Lung (tissue), 11 donors: ENCODE measurements at regions not wholly inside any gene's neighbourhood (a gene's known extent, or its start where the extent isn't known, plus 50 kb on each side); places are given as distances from the start of the nearest gene placed in this dataset.

Source experiments
- ATAC-seq: fragments of 200-7000 bp; cut with Tn5 transposase; one replicate; pipeline ENCODE4 v1.9.1; 2020; ENCODE audit warnings: moderate number of reproducible peaks; ENCODE audit not compliant: insufficient read depth, low FRiP score
- DNase-seq, 3 donors: peaks; one replicate each; pipeline ENCODE4 v3.0.0-alpha.2; 2013 to 2017
- H3K27ac ChIP-seq, 2 donors: one replicate each; pipeline ENCODE4 v1.5.1; 2013; ENCODE audit warnings: mild to moderate bottlenecking in 2 of 2, moderate library complexity in 2 of 2, control low read depth in 1 of 2, inconsistent platforms in 1 of 2, low read depth in 1 of 2, low read length in 1 of 2
- H3K27me3 ChIP-seq, 3 donors: one replicate each; pipeline ENCODE4 v1.5.1; 2013; ENCODE audit warnings: low read length in 2 of 3; ENCODE audit not compliant: control insufficient read depth in 3 of 3, insufficient read depth in 3 of 3
- H3K36me3 ChIP-seq, 4 donors: one replicate each; pipeline ENCODE4 v1.5.1; 2013; ENCODE audit warnings: low read length in 4 of 4, mild to moderate bottlenecking in 1 of 4, moderate library complexity in 1 of 4; ENCODE audit not compliant: control insufficient read depth in 4 of 4, insufficient read depth in 4 of 4
- H3K4me1 ChIP-seq, 5 donors: one replicate each; pipeline ENCODE4 v1.5.1; 2013; ENCODE audit warnings: low read length in 5 of 5, mild to moderate bottlenecking in 2 of 5, moderate library complexity in 1 of 5; ENCODE audit not compliant: control insufficient read depth in 5 of 5, insufficient read depth in 5 of 5
- H3K4me3 ChIP-seq: one replicate; pipeline ENCODE4 v1.5.1; 2013; ENCODE audit warnings: mild to moderate bottlenecking, control low read depth, moderate library complexity
- H3K9ac ChIP-seq, 2 donors: one replicate each; pipeline ENCODE4 v1.5.1; 2013; ENCODE audit warnings: low read length in 2 of 2, control low read depth in 1 of 2; ENCODE audit not compliant: insufficient read depth in 1 of 2
- H3K9me3 ChIP-seq, 4 donors: one replicate each; pipeline ENCODE4 v1.5.1; 2013; ENCODE audit warnings: low read length in 3 of 4, mild to moderate bottlenecking in 1 of 4, moderate library complexity in 1 of 4; ENCODE audit not compliant: control insufficient read depth in 4 of 4, insufficient read depth in 3 of 4
- WGBS, 2 donors: extraction: QIAGEN DNeasy Blood & Tissue Kit; methylation state at CpG; one replicate each; pipeline ENCODE4 v1.1.7; 2013; 5-methylcytosine and 5-hydroxymethylcytosine counted together
- TF ChIP-seq, protein P1 (sequence below): IDR thresholded peaks from 2 replicates; pipeline ENCODE4 v1.5.1; 2012; ENCODE audit warnings: mild to moderate bottlenecking; ENCODE audit errors: control extremely low read depth, extremely low read depth
- donor health status: control.
- donor health status: control.
- donor health status: Bipolar disorder and iron deficiency.
- donor health status: healthy.
- donor health status: DM: yes; HTN: yes; CAD: no.

DNA sequence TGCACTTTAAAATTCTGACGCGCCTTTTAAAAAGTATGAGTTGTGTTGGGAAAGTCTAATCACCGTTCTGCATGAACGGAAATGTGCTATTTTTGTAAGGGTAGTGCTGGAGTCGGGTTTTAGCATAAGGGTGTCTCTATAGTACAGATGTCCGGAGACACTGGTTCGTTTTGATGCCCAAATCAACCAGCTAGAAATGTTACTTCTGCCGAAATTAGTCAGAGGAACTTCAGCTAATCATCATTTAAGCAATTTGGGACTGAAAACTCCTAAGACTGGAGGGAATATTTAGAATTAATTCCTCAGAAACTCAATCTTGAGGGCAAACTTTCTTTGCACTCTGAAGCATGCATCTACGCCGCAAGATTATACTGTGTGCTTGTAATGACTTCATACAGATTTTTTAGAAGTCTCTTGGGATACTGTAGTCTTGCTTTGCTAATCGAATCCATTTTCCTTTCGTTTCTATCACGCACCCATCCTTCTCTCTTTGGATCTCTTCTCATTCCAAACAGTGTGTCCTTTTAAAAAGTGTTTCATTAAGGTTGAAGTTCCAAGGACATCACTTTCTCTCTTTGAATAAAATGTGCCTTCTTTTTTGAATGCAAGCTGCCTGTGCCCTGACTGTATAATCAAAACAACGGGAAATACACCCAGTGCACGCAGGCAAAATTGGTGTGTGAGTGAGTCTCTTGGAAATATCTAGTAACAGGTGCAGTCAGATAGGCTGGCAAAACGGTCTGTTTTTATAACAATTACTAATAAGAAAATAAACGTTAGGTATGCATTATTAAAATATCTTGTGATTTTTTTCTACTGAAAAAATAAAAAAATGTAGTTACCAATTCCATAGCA is 270.9 kb upstream of the TCF4 start:
- 81 to 87% methylated on average over 17 of the region's 17 CpGs for whole genome bisulfite sequencing, 2 donors
- Histone ChIP-seq H3K27ac (no peak overlapping the region), H3K9me3 (no peaks in the 10 kb centered on the region), H3K36me3 (no peaks in the 10 kb centered on the region), H3K9ac (no peak overlapping the region), H3K4me3 (no peak overlapping the region), H3K4me1 (peaks cover 0 to 11% (median 8%) of the 10 kb centered on the region in 5 donors), H3K27me3 (no peaks in the 10 kb centered on the region)
- TF ChIP-seq, protein P1, sequence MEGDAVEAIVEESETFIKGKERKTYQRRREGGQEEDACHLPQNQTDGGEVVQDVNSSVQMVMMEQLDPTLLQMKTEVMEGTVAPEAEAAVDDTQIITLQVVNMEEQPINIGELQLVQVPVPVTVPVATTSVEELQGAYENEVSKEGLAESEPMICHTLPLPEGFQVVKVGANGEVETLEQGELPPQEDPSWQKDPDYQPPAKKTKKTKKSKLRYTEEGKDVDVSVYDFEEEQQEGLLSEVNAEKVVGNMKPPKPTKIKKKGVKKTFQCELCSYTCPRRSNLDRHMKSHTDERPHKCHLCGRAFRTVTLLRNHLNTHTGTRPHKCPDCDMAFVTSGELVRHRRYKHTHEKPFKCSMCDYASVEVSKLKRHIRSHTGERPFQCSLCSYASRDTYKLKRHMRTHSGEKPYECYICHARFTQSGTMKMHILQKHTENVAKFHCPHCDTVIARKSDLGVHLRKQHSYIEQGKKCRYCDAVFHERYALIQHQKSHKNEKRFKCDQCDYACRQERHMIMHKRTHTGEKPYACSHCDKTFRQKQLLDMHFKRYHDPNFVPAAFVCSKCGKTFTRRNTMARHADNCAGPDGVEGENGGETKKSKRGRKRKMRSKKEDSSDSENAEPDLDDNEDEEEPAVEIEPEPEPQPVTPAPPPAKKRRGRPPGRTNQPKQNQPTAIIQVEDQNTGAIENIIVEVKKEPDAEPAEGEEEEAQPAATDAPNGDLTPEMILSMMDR: no peak
- DNase-seq (no peak), ATAC-seq (no peak)

DNA sequence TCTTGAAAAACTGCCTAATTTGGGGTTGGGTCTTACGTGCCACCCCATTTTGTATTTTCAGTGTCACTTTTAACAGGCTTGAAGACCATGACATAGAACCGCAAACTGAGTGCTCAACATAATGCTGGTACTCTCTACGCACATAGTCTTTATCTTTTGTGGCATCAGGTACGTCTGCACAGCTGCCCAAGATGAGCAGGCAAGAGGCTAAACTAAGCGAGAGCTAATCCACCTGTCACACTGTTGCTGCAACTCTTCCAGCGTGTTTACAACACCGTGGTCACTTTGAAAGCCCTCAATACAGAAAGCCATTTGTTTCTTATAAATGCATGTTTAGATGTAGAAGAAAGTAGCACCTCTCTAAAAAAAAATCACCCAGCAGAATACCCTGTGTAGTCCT is 270.0 kb upstream of the TCF4 start:
- 86 to 88% methylated on average over 7 of the region's 7 CpGs for WGBS, 2 donors
- DNase-seq: no peak
- peaks cover 0 to 4% (median 0%) of the 10 kb centered on the region in 5 donors for H3K4me1 ChIP-seq
- no peak overlapping the region for H3K9ac ChIP-seq
- H3K4me3 ChIP-seq: no peak overlapping the region
- no peaks in the 10 kb centered on the region for H3K36me3 ChIP-seq
- no peak for ATAC-seq
- no peaks in the 10 kb centered on the region for H3K9me3 ChIP-seq
- no peaks in the 10 kb centered on the region for H3K27me3 ChIP-seq
- H3K27ac ChIP-seq: no peak overlapping the region
- TF ChIP-seq, protein P1: no peak

- Histone ChIP-seq H3K4me1 (peaks cover 0 to 4% (median 0%) of the 10 kb centered on the region in 5 donors), H3K9me3 (no peaks in the 10 kb centered on the region)
- WGBS, 2 donors: 82 to 89% methylated on average over 2 of the region's 2 CpGs
Measured at GRCh38 chr18:55857409-55857808, 269.4 kb upstream of the TCF4 start.

More at GRCh38 chr18:55857409-55857808, 269.4 kb upstream of the TCF4 start:
- H3K27me3 ChIP-seq: no peaks in the 10 kb centered on the region
- ATAC-seq (no peak), DNase-seq (no peak)
- H3K27ac ChIP-seq: no peak overlapping the region
- H3K4me3 ChIP-seq: no peak overlapping the region
- TF ChIP-seq, protein P1: no peak
- H3K36me3 ChIP-seq: no peaks in the 10 kb centered on the region
- H3K9ac ChIP-seq: no peak overlapping the region
